Heart left ventricle (tissue), 13 donors: ENCODE measurements at regions not wholly inside any gene's neighbourhood (a gene's known extent, or its start where the extent isn't known, plus 50 kb on each side); places are given as distances from the start of the nearest gene placed in this dataset.
"Not testable (repeated sequence)": the region's sequence is repeated elsewhere in the genome, so short reads cannot be mapped to it uniquely, and the experiment has no call there.

Experiments used
- POLR2A ChIP-seq, 2 donors: fragments of 450-650 bp; IDR thresholded peaks; one replicate each; pipeline ENCODE4 v1.6.1; 2017; ENCODE audit warnings: antibody characterized with exemption in 2 of 2, mild to moderate bottlenecking in 2 of 2, moderate library complexity in 2 of 2
- TF ChIP-seq, protein P1 (sequence below), 12 donors: fragments of 200-600 bp; sonication (generic) in 4 of 12; IDR thresholded peaks; one replicate each; pipeline versions ENCODE4 v1.5.0 to v1.8.0; 2018 to 2022; ENCODE audit warnings: antibody characterized with exemption in 12 of 12, mild to moderate bottlenecking in 5 of 12
- donor health status: ischemic (EF 13 %, LVEDD 7.1; RV severe dilation, severe dysfunction).
- donor health status: DM: no; HTN: yes; CAD: no.
- donor health status: DM: no; HTN: no; CAD: no.
- donor health status: ischemic (EF 25% LVEDD 6.9; RV normal size, moderate dysfunction).
- donor health status: ischemic (EF 25% LVEDD 5.7; RV mildly dilated, moderate dysfunction).
- donor health status: ischemic (EF 35%, LVEDD 5.7; RV mildly dilated, moderate dysfunction).
- donor health status: nonischemic (EF 11% LVEDD 7.7; RV severe dilation, severe dysfunction).
- donor health status: DM: yes; HTN: yes; CAD: no.
- donor health status: PGD.
- donor health status: ischemic (EF 29% LVEDD 5.4; RV normal size, mild dysfunction).
- donor health status: nonischemic (EF 23%, LVEDD 6.1; RV moderate dilation, normal function).

DNA sequence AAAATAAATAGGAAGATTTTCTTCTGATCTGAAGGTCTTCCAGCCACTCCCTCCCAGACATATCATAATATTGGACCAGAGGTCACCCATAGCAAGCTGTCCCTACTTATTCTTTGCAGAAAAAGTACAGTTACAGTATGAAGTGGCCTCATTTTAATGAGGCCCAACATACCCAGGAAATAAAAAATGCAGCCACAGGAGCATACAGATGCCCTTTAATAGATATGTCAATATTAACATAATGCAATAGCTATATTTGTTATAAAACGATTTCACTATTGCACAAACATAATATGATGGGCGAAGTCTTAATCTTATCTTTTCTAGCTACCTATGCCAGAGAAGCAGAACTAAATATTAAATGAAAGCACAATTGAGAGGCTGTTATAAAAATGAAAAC lies 124.1 kb upstream of the PRSS1 start:
- not testable (repeated sequence) for TF ChIP-seq POLR2A (IDR thresholded peaks at IDR 0.05)
- TF ChIP-seq, protein P1, sequence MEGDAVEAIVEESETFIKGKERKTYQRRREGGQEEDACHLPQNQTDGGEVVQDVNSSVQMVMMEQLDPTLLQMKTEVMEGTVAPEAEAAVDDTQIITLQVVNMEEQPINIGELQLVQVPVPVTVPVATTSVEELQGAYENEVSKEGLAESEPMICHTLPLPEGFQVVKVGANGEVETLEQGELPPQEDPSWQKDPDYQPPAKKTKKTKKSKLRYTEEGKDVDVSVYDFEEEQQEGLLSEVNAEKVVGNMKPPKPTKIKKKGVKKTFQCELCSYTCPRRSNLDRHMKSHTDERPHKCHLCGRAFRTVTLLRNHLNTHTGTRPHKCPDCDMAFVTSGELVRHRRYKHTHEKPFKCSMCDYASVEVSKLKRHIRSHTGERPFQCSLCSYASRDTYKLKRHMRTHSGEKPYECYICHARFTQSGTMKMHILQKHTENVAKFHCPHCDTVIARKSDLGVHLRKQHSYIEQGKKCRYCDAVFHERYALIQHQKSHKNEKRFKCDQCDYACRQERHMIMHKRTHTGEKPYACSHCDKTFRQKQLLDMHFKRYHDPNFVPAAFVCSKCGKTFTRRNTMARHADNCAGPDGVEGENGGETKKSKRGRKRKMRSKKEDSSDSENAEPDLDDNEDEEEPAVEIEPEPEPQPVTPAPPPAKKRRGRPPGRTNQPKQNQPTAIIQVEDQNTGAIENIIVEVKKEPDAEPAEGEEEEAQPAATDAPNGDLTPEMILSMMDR (IDR thresholded peaks at IDR 0.05): not testable (repeated sequence)
